Endodermal cell (in vitro differentiated cells): ENCODE measurements at regions not wholly inside any gene's neighbourhood (a gene's known extent, or its start where the extent isn't known, plus 50 kb on each side); places are given as distances from the start of the nearest gene placed in this dataset.
"Not testable (repeated sequence)": the region's sequence is repeated elsewhere in the genome, so short reads cannot be mapped to it uniquely, and the experiment has no call there.

ENCODE experiments used
- DNase-seq: peaks from one replicate; pipeline ENCODE4 v3.0.0-alpha.2; 2017
- H3K27ac ChIP-seq: 2 replicates; pipeline ENCODE4 v1.5.1; 2013; ENCODE audit warnings: mild to moderate bottlenecking, low read depth, low read length, moderate library complexity
- H3K27me3 ChIP-seq: 2 replicates; pipeline ENCODE4 v1.6.1; 2013; ENCODE audit warnings: mild to moderate bottlenecking, low read length, moderate library complexity; ENCODE audit not compliant: insufficient read depth, control insufficient read depth, poor library complexity, severe bottlenecking
- H3K36me3 ChIP-seq: 2 replicates; pipeline ENCODE4 v1.7.0; 2013; ENCODE audit warnings: mild to moderate bottlenecking, low read length, moderate library complexity; ENCODE audit not compliant: control insufficient read depth, insufficient read depth
- H3K4me1 ChIP-seq: one replicate; pipeline ENCODE4 v1.7.0; 2013; ENCODE audit warnings: low read length; ENCODE audit not compliant: control insufficient read depth, insufficient read depth
- H3K4me3 ChIP-seq: 2 replicates; pipeline ENCODE4 v1.5.1; 2013; ENCODE audit warnings: mild to moderate bottlenecking, low read length, moderate library complexity
- H3K9ac ChIP-seq: 2 replicates; pipeline ENCODE4 v1.6.1; 2013; ENCODE audit warnings: mild to moderate bottlenecking, low read length, moderate library complexity; ENCODE audit not compliant: poor library complexity, severe bottlenecking; ENCODE audit errors: extremely low read depth
- H3K9me3 ChIP-seq: 2 replicates; pipeline ENCODE4 v1.6.1; 2013; ENCODE audit warnings: mild to moderate bottlenecking, low read length, moderate library complexity; ENCODE audit not compliant: control insufficient read depth
- H3K27ac Mint-ChIP-seq: 2 replicates; pipeline ENCODE4 v1.8.0; 2020; ENCODE audit warnings: mixed read lengths
- H3K27me3 Mint-ChIP-seq: 2 replicates; pipeline ENCODE4 v1.8.0; 2021; ENCODE audit warnings: mild to moderate bottlenecking, mixed read lengths; ENCODE audit not compliant: insufficient read depth
- H3K36me3 Mint-ChIP-seq: 2 replicates; pipeline ENCODE4 v1.8.0; 2020; ENCODE audit warnings: low read depth, mixed read lengths
- H3K4me1 Mint-ChIP-seq: 2 replicates; pipeline ENCODE4 v1.8.0; 2020; ENCODE audit warnings: mixed read lengths
- H3K4me3 Mint-ChIP-seq: 2 replicates; pipeline ENCODE4 v1.8.0; 2020; ENCODE audit warnings: mild to moderate bottlenecking, moderate library complexity, mixed read lengths
- H3K9me3 Mint-ChIP-seq: 2 replicates; pipeline ENCODE4 v1.8.0; 2020; ENCODE audit warnings: mild to moderate bottlenecking, mixed read lengths
- CTCF ChIP-seq: fragments of 200-600 bp; sonication (generic); conservative IDR thresholded peaks from 2 replicates; pipeline ENCODE4 v1.5.0; 2021; ENCODE audit warnings: antibody characterized with exemption, mild to moderate bottlenecking
- WGBS, 2 experiments: methylation state at CpG; one replicate each; pipeline versions ENCODE4 v1.1.5 to v1.1.7; 2013; ENCODE audit warnings: missing lambda C conversion rate in 2 of 2, mixed read lengths in 1 of 2; ENCODE audit not compliant: insufficient coverage in 1 of 2, insufficient read length in 1 of 2; 5-methylcytosine and 5-hydroxymethylcytosine counted together

GRCh38 chr16:58862334-58863021 is 128.4 kb upstream of the GOT2 start:
- Histone ChIP-seq H3K4me1 (no peaks in the 10 kb centered on the region), H3K27me3 (no peaks in the 10 kb centered on the region), H3K4me3 (no peak overlapping the region), H3K36me3 (no peaks in the 10 kb centered on the region), H3K9me3 (no peaks in the 10 kb centered on the region), H3K9ac (no peak overlapping the region), H3K27ac (no peak overlapping the region)
- DNase-seq: peak; percentile 72
- Mint-ChIP-seq H3K27me3 (no peaks in the 10 kb centered on the region), H3K4me1 (peaks cover 34% of the 10 kb centered on the region), H3K36me3 (no peaks in the 10 kb centered on the region), H3K4me3 (peak overlapping the region; percentile 1), H3K9me3 (peaks cover 7% of the 10 kb centered on the region), H3K27ac (peak overlapping the region; percentile 49)
- WGBS, 2 experiments: 64 to 66% methylated on average over 8 to 9 of the region's 9 CpGs
- TF ChIP-seq CTCF: no peak

- H3K36me3 ChIP-seq: no peaks in the 10 kb centered on the region
- no peaks in the 10 kb centered on the region for H3K27me3 ChIP-seq
- no peak overlapping the region for H3K4me3 ChIP-seq
- no peak overlapping the region for H3K9ac ChIP-seq
- H3K27ac ChIP-seq: no peak overlapping the region
- 89 to 98% methylated on average over 3 to 6 of the region's 6 CpGs for WGBS, 2 experiments
- no peaks in the 10 kb centered on the region for H3K9me3 ChIP-seq
- Mint-ChIP-seq H3K27me3 (no peaks in the 10 kb centered on the region), H3K4me3 (no peak overlapping the region), H3K36me3 (no peaks in the 10 kb centered on the region), H3K9me3 (peaks cover 7% of the 10 kb centered on the region), H3K27ac (no peak overlapping the region), H3K4me1 (peaks cover 22% of the 10 kb centered on the region)
- no peak for DNase-seq
- no peak for TF ChIP-seq CTCF
- H3K4me1 ChIP-seq: no peaks in the 10 kb centered on the region
These were observed 126.0 kb upstream of the GOT2 start for GRCh38 chr16:58859958-58860669.

- DNase-seq, H3K27me3 ChIP-seq, H3K9me3 Mint-ChIP-seq, H3K4me3 Mint-ChIP-seq, H3K27ac Mint-ChIP-seq, H3K27ac ChIP-seq, H3K9ac ChIP-seq, H3K4me3 ChIP-seq, H3K36me3 ChIP-seq, H3K4me1 ChIP-seq, H3K36me3 Mint-ChIP-seq, H3K9me3 ChIP-seq, H3K27me3 Mint-ChIP-seq: not testable (repeated sequence)
- H3K4me1 Mint-ChIP-seq: peaks cover 21% of the 10 kb centered on the region
These were observed 124.5 kb upstream of the GOT2 start for GRCh38 chr16:58858577-58858976.
